PC-3 (cell line): ENCODE measurements at regions not wholly inside any gene's neighbourhood (a gene's known extent, or its start where the extent isn't known, plus 50 kb on each side); places are given as distances from the start of the nearest gene placed in this dataset.

Experiments used
- ATAC-seq: fragments of 200-7000 bp; cut with Tn5 transposase; 2 replicates; pipeline ENCODE4 v1.9.1; 2020; ENCODE audit warnings: mild to moderate bottlenecking, moderate library complexity
- BruUV-seq: library from RNA; stranded (reverse); fragments of 400-500 nt; replicated peaks from 2 replicates; lab custom pipeline; 2021; lab: Mats Ljungman, UMichigan
- CTCF ChIA-PET: fragments of 300-600 bp; sonication (Branson Sonifier 250); formaldehyde crosslinking; loops from one replicate; lab custom pipeline; 2022; ENCODE audit warnings: antibody characterized with exemption; lab: Charles Lee
- POLR2A ChIA-PET: fragments of 300-600 bp; sonication (Branson Sonifier 250); formaldehyde crosslinking; loops from one replicate; lab custom pipeline; 2022; ENCODE audit warnings: antibody characterized with exemption; ENCODE audit not compliant: unreplicated experiment; lab: Charles Lee
- DNase-seq: peaks from one replicate; pipeline ENCODE4 v3.0.0-alpha.2; 2015
- H2AFZ ChIP-seq: fragments of 300-600 bp; sonication (generic); 2 replicates; pipeline ENCODE4 v1.6.0; 2016; ENCODE audit warnings: antibody characterized with exemption, low read length
- H3F3A ChIP-seq: fragments of 300-600 bp; sonication (generic); one replicate; pipeline ENCODE4 v1.6.0; 2017; ENCODE audit warnings: antibody characterized with exemption, low read length, control low read depth, mild to moderate bottlenecking; ENCODE audit not compliant: unreplicated experiment
- H3K27ac ChIP-seq: fragments of 300-600 bp; sonication (generic); 2 replicates; pipeline ENCODE4 v1.5.1; 2016; ENCODE audit warnings: mild to moderate bottlenecking, low read length
- H3K27me3 ChIP-seq: fragments of 300-600 bp; sonication (generic); 2 replicates; pipeline ENCODE4 v1.6.1; 2016; ENCODE audit warnings: low read length, mixed read lengths
- H3K36me3 ChIP-seq: fragments of 300-600 bp; sonication (generic); 2 replicates; pipeline ENCODE4 v1.6.1; 2016; ENCODE audit warnings: low read depth, mixed run types, low read length, mixed read lengths
- H3K4me1 ChIP-seq: fragments of 300-600 bp; sonication (generic); 2 replicates; pipeline ENCODE4 v1.5.1; 2016; ENCODE audit warnings: low read length; ENCODE audit not compliant: insufficient read depth
- H3K4me2 ChIP-seq: fragments of 300-600 bp; sonication (generic); 2 replicates; pipeline ENCODE4 v1.6.0; 2016; ENCODE audit warnings: low read length
- H3K4me3 ChIP-seq: fragments of 300-600 bp; sonication (generic); 2 replicates; pipeline ENCODE4 v1.5.1; 2016; ENCODE audit warnings: mild to moderate bottlenecking, low read length, mixed read lengths
- H3K79me2 ChIP-seq: fragments of 300-600 bp; sonication (generic); 2 replicates; pipeline ENCODE4 v1.6.1; 2017; ENCODE audit warnings: low read length, mixed read lengths
- H3K9ac ChIP-seq: fragments of 300-600 bp; sonication (generic); 2 replicates; pipeline ENCODE4 v1.6.0; 2016; ENCODE audit warnings: mild to moderate bottlenecking, low read length
- H3K9me2 ChIP-seq: fragments of 300-600 bp; sonication (generic); replicated peaks from 2 replicates; pipeline ENCODE4 v1.6.1; 2016; ENCODE audit warnings: mixed run types, low read length, mixed read lengths
- H3K9me3 ChIP-seq: fragments of 300-600 bp; sonication (generic); 2 replicates; pipeline ENCODE4 v1.6.1; 2016; ENCODE audit warnings: low read length, mixed read lengths
- H4K20me1 ChIP-seq: fragments of 300-600 bp; sonication (generic); 2 replicates; pipeline ENCODE4 v1.6.1; 2016; ENCODE audit warnings: low read length, mixed read lengths
- EZH2 ChIP-seq: fragments of 300-600 bp; sonication (generic); IDR thresholded peaks from one replicate; pipeline ENCODE4 v1.6.1; 2017; ENCODE audit warnings: antibody characterized with exemption, mild to moderate bottlenecking, low read length; ENCODE audit not compliant: unreplicated experiment
- EZH2phosphoT487 ChIP-seq: fragments of 300-600 bp; sonication (generic); IDR thresholded peaks from 2 replicates; pipeline ENCODE4 v1.6.1; 2018; ENCODE audit warnings: mild to moderate bottlenecking, antibody characterized with exemption, low read length, borderline replicate concordance
- intact Hi-C: fragments of 100-400 bp; cut with micrococcal nuclease; formaldehyde crosslinking; loops from 2 replicates; pipeline ENCODE4 v1.9.0; 2023
- TF ChIP-seq, protein P1 (sequence below): fragments of 300-600 bp; sonication (generic); conservative IDR thresholded peaks from 2 replicates; pipeline ENCODE4 v1.5.1; 2017; ENCODE audit warnings: antibody characterized with exemption, low read depth, mild to moderate bottlenecking, low read length

DNA sequence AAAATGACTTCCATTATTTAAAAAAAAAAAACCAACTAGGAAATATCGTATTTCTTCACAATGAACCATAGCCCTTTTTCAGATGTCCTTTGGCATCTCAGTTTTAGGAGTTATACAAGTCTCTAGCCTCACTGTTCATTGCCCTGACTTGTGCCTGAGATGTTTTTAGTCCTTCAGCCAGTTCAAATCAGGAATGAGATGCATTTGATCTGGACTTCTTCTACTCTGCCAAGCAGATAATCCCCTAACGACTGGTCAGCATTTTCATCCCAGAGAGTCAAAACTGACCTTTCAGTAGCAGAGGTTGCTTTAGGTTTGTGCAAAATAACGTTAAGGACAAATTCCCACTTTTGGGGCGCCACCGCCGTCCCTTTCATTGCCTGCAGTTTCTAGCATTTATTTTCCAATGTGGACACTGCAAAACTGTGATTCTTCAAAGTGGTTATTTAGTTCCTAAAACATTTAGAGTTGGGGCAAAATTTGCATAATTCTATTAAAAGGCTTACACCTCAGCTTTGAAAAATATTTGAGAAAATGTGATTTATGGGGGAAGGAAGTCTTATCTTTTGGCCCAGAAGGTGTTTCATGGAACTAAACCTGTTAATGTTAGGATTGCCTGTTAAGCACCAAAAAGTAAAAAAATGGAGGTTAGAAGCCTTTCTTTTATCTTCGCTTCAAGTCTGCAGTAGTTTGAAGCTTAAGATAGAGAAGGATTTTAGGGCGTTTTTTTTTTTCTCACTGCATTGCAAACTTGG is 152.0 kb upstream of the SGK1 start:
- no peak overlapping the region for H3K4me2 ChIP-seq
- H3K27ac ChIP-seq = no peak overlapping the region
- intact Hi-C loops = no loop called here
- POLR2A ChIA-PET = no interaction called here
- no peaks in the 10 kb centered on the region for H3K9me3 ChIP-seq
- CTCF ChIA-PET = no interaction called here
- H3K79me2 ChIP-seq = no peaks in the 10 kb centered on the region
- no peaks in the 10 kb centered on the region for H3K9me2 ChIP-seq
- no peak overlapping the region for H3K9ac ChIP-seq
- H3K4me1 ChIP-seq = peaks cover 16% of the 10 kb centered on the region
- H3K27me3 ChIP-seq = no peaks in the 10 kb centered on the region
- ATAC-seq (no peak), DNase-seq (no peak)
- H2AFZ ChIP-seq = no peak overlapping the region
- H3K36me3 ChIP-seq = no peaks in the 10 kb centered on the region
- H3F3A ChIP-seq = no peaks in the 10 kb centered on the region
- H3K4me3 ChIP-seq = no peak overlapping the region
- BruUV-seq = no TSS peak
- TF ChIP-seq, protein P1, sequence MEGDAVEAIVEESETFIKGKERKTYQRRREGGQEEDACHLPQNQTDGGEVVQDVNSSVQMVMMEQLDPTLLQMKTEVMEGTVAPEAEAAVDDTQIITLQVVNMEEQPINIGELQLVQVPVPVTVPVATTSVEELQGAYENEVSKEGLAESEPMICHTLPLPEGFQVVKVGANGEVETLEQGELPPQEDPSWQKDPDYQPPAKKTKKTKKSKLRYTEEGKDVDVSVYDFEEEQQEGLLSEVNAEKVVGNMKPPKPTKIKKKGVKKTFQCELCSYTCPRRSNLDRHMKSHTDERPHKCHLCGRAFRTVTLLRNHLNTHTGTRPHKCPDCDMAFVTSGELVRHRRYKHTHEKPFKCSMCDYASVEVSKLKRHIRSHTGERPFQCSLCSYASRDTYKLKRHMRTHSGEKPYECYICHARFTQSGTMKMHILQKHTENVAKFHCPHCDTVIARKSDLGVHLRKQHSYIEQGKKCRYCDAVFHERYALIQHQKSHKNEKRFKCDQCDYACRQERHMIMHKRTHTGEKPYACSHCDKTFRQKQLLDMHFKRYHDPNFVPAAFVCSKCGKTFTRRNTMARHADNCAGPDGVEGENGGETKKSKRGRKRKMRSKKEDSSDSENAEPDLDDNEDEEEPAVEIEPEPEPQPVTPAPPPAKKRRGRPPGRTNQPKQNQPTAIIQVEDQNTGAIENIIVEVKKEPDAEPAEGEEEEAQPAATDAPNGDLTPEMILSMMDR = no peak
- no peaks in the 10 kb centered on the region for H4K20me1 ChIP-seq

DNA sequence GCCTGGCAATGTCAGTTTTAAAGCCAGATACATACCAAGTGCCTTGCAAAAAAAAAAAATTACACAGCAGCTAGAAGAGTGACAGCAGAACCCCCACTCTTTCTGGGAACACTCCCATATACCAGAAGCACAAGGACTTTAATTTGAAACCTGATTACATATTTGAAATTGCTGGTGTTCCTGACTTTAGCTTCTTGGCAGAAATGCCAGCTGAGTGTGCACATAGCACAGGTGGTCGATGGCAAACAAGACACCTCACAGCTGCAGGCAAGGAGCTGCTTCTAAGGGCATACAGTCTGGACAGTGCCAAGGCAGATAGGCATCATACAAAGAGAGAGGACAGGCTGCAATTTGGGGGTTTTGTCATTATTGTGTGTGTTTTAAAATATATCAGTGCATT is 150.7 kb upstream of the SGK1 start:
- Histone ChIP-seq H3K9me3 (no peaks in the 10 kb centered on the region), H3K4me3 (no peak overlapping the region), H3K79me2 (no peaks in the 10 kb centered on the region), H3K4me2 (no peak overlapping the region), H4K20me1 (no peaks in the 10 kb centered on the region), H3K9ac (no peak overlapping the region), H3K27me3 (no peaks in the 10 kb centered on the region), H3K27ac (no peak overlapping the region), H3F3A (no peaks in the 10 kb centered on the region), H3K36me3 (no peaks in the 10 kb centered on the region), H2AFZ (no peak overlapping the region), H3K4me1 (peaks cover 16% of the 10 kb centered on the region), H3K9me2 (no peaks in the 10 kb centered on the region)
- ATAC-seq (no peak), DNase-seq (no peak)
- intact Hi-C loops = no loop called here
- TF ChIP-seq EZH2 (no peak), EZH2phosphoT487 (no peak)
- TF ChIP-seq, protein P1 = no peak
- CTCF ChIA-PET = no interaction called here
- no TSS peak for BruUV-seq
- POLR2A ChIA-PET = interaction anchor here (0.6 kb wide), 1 partner anchor 159 kb away, joined by 3 read pairs; no protein-coding TSS in a partner anchor

DNA sequence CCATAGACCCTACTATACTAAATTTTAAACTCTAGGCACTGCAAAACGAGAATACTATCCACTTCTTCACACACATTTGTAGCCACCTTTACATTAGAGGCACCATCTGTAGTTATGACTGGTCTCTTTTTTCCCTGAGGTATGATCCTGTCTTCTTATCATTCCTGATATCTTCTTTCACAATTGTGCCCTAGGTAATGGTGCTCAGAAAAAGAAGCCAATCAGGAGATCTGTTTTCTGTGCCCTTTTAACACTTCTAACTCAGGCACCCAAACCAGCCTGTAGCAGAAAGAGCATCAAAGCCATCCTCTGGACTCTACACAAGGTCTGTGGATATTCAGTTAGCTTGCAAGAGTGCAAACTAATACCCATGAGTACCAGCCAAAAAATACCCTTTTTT is 149.7 kb upstream of the SGK1 start:
- intact Hi-C loops = no loop called here
- BruUV-seq = no TSS peak

More for the DNA sequence above, 149.7 kb upstream of the SGK1 start:
- Histone ChIP-seq H3K4me3 (no peak overlapping the region), H3K27ac (no peak overlapping the region), H3K36me3 (no peaks in the 10 kb centered on the region), H3K9me3 (no peaks in the 10 kb centered on the region), H3K9me2 (no peaks in the 10 kb centered on the region), H3K27me3 (no peaks in the 10 kb centered on the region), H3K4me2 (peak overlapping the region; percentile 43), H3K4me1 (peaks cover 16% of the 10 kb centered on the region), H3F3A (no peaks in the 10 kb centered on the region), H4K20me1 (no peaks in the 10 kb centered on the region), H2AFZ (0 out of 2 replicates have a peak overlapping the region, but pooled peaks have one; percentile 32), H3K9ac (no peak overlapping the region), H3K79me2 (no peaks in the 10 kb centered on the region)
- POLR2A ChIA-PET = interaction anchor here (0.6 kb wide), 2 partner anchors 58 to 149 kb away, joined by 3 to 6 read pairs; no protein-coding TSS in a partner anchor
- no peak for TF ChIP-seq EZH2phosphoT487
- no peak for TF ChIP-seq EZH2
- TF ChIP-seq, protein P1 = no peak
- DNase-seq (no peak), ATAC-seq (0 out of 2 replicates have a peak, but pooled peaks have one; percentile 15)
- CTCF ChIA-PET = no interaction called here
